GM10266 (cell line): ENCODE measurements at regions not wholly inside any gene's neighbourhood (a gene's known extent, or its start where the extent isn't known, plus 50 kb on each side); places are given as distances from the start of the nearest gene placed in this dataset.

Experiments
- DNase-seq: peaks from one replicate; pipeline ENCODE4 v3.0.0; 2012; ENCODE audit errors: extremely low spot score
- CTCF ChIP-seq: IDR thresholded peaks from 2 replicates; pipeline ENCODE4 v1.5.1; 2012; ENCODE audit warnings: mild to moderate bottlenecking, low read depth; ENCODE audit not compliant: control insufficient read depth, insufficient read depth; ENCODE audit errors: missing control alignments

DNA sequence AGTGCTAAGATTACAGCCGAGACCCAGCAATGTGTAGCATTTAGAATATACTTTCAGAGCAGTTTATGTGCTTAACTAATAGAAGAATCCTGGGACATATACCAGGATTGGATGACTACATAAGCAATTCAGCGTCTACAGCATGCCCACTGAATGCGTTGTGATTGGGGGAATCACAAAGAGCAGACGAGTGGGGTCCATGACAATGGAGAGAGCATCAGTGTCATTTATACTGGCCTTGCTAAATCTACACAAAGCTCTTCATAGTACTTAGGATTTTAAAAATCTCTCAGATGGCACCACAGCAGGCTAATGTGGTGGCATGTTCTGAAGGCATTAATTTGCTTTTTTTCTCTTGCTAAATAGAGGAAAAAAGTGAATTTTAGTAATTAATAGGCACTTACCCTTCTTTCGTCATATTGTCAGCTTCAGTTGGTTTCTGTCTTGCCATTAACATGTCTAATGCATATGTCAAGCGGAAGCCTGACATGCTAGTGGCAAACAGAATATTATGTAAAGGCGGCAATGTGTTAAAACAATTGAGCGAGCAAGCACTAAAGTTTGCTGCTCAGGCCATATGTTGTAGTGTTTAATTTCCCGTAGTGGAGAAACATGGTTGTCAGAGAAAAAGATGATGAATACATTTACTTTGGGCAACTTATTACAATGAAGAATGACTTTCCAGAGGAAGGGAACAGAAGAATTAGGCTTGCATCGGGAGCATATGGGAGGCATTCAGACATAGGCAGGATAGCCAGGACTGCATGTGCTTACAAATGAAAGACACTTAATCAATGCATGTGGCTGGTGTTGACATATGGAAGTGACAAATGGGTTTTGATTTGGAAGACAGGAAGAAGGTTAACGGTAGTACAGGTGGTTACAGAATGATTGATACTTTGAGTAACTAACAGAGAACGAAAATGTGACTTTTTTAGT, 145.2 kb downstream of the ICOS start:
- no peak for DNase-seq
- no peak for TF ChIP-seq CTCF

DNA sequence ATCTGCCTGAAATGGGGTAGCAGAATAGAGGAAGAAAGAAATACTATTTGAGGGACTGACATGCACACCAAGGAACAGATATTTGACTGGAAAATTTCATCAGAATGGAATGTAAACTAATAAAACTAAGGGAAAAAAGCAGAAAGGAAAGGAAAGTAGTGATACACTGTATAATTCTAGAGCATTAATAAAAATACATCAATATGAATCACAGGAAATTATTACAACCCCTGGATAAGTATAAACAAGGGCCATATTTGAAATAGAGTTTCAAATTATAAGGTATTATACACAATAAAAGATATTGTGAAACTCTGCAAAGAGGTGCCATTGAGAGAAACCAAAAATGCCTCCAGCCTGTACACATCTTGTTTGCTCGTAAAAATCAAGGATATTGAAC, 149.6 kb downstream of the ICOS start:
- no peak for TF ChIP-seq CTCF
- DNase-seq: no peak

GRCh38 chr2:204089105-204089504, 152.5 kb downstream of the ICOS start:
- no peak for DNase-seq
- TF ChIP-seq CTCF: no peak

GRCh38 chr2:204089574-204089973, 153.0 kb downstream of the ICOS start:
- no peak for DNase-seq
- TF ChIP-seq CTCF: no peak

DNA sequence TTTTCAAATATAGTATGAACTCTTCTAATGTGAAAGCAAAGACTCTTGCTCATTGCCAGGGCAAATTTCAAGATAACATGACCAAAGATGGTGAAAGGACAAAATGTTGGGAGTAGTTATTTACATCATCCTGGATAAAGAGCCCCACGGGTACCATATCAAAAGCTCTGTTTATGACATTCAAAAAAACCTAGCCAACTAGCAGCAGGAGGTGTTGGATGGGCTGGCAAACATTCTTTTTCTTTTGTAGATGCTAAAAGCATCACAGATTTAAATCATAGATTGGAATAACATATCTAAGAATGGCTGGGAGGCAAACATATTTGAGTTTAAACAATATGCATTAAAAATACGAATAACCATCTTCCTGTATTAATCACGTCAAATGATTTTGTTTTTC, 153.5 kb downstream of the ICOS start:
- TF ChIP-seq CTCF: no peak
- no peak for DNase-seq

DNA sequence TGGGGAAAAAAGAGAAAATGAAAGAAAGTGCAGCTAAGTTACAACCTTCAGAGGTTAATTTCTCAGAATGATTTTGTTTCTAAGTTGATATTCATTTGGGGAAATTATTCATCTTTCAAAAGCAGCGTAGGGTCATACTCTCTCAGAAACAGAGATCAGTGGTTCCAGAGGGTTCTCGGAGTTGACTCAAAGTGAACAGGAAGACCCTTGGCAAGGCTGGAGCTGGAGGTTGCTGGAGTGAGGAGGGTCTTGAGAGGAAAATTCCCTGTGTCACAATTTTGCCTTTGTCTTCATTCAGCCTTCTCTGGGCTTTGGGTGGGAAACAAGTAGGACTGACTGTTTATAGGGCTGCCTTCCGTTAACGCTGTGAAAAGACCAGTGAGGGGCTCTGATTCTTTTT, 168.2 kb downstream of the ICOS start:
- DNase-seq: no peak
- TF ChIP-seq CTCF: no peak

- peak; percentile 39 for TF ChIP-seq CTCF
- peak; percentile 40 for DNase-seq
Measured at GRCh38 chr2:204108330-204108751, 171.8 kb downstream of the ICOS start.
